Mammary epithelial cell (primary cell): ENCODE measurements at regions not wholly inside any gene's neighbourhood (a gene's known extent, or its start where the extent isn't known, plus 50 kb on each side); places are given as distances from the start of the nearest gene placed in this dataset.

Experiments used
- CTCF ChIP-seq, 2 donors: IDR thresholded peaks in 1 of 2; conservative IDR thresholded peaks in 1 of 2; 2 replicates each; pipeline ENCODE4 v1.5.1; 2011 to 2012; ENCODE audit warnings: inconsistent platforms in 2 of 2, low read length in 2 of 2, mild to moderate bottlenecking in 2 of 2, control low read depth in 1 of 2, low read depth in 1 of 2; ENCODE audit not compliant: insufficient read depth in 1 of 2; ENCODE audit errors: extremely low read depth in 1 of 2
- EZH2 ChIP-seq: IDR thresholded peaks from 2 replicates; pipeline ENCODE4 v1.6.1; 2012; ENCODE audit warnings: low read length, inconsistent platforms, borderline replicate concordance

- TF ChIP-seq CTCF (conservative IDR thresholded peaks at IDR 0.05 in 1 of 2, IDR thresholded peaks at IDR 0.05 in 1 of 2; ENCODE audit: extremely low read depth in 1 of 2, insufficient read depth in 1 of 2, low read depth in 1 of 2, low read length in 2 of 2) (no peak), EZH2 (no peak)
Observed at GRCh38 chr6:69494595-69494994, 302.2 kb downstream of the LMBRD1 start.
